Activated CD4-positive, alpha-beta T cell treated with anti-CD3 and anti-CD28 coated beads, Interleukin-2, amount 50 U/mL, for 48 hours (primary cell): ENCODE measurements at regions not wholly inside any gene's neighbourhood (a gene's known extent, or its start where the extent isn't known, plus 50 kb on each side); places are given as distances from the start of the nearest gene placed in this dataset.

ENCODE experiments used
- DNase-seq, 2 experiments: peaks; one replicate each; pipeline ENCODE4 v3.0.0-alpha.2; 2020

DNA sequence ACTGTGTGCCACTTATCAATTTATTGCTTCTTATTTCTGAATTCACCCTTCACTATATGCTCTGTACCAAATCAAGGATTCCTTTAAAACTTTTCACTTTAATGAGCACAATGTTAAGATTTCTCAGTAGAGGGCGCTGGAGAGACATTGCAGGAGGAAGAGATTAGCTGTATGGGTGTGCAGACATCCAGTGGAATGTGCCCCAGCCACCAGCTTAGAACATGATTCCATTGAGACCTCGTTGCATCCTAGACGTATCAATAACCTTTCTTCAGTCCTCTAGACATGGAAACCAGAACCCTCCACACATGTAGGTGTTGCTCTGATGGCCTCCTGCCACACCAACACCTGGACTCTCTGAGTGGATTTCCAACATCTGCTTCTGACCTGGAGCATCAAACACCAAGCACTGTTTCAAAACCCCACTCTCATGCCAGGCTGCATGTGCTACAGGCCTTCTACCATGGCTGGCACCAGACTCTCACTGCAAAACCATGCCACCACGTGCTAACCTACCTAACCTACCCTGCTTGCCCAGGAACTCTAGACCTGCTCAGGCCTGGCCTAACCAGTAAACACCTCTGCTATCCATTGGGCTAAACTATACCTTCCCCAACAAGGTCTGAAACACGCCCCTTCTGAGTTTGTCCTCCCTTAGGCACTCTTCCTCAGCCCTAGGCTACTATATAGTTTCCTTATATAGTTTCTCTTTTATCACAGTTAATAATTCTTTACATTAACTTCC lies 633.2 kb upstream of the PKDCC start:
- DNase-seq: no peak

- no peak for DNase-seq
Measured at GRCh38 chr2:41417511-41417910, 630.3 kb upstream of the PKDCC start.

DNA sequence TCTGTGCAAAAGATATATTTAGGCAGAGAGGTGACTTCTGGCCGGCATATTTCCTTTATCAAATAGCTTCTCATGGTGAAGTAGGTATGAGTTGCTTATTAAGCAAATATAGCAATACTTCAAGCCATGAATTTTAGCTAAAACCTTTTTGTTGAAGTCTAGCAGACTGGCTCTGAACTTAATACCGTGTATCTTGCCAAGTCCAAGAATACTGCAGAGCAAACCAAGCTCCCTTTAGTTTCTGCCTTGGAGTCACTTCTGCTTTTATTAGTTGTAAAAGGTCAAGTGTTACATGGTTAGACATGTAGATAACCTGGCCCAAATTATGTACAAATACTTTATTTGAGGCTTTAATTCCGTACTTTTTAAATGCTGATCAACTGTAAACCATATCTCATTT lies 627.6 kb upstream of the PKDCC start:
- no peak for DNase-seq

DNA sequence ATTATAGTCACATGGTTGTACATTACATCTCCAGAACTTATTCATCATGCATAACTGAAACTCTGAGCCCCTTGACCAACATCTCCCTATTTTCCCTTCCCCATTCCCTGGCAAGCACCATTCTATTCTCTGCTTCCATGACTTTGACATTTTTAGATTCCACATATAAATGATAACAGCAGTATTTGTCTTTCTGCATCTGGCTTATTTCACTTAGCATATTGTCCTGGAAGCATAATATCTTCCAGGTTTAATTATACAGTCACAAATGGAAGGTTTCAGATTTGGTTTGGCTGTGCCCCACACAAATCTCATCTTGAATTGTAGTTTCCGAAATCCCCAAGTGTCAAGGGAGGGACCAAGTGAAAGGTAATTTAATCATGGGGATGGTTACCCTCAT lies 626.9 kb upstream of the PKDCC start:
- DNase-seq: no peak

GRCh38 chr2:41431756-41432155 lies 616.1 kb upstream of the PKDCC start:
- DNase-seq: no peak

DNA sequence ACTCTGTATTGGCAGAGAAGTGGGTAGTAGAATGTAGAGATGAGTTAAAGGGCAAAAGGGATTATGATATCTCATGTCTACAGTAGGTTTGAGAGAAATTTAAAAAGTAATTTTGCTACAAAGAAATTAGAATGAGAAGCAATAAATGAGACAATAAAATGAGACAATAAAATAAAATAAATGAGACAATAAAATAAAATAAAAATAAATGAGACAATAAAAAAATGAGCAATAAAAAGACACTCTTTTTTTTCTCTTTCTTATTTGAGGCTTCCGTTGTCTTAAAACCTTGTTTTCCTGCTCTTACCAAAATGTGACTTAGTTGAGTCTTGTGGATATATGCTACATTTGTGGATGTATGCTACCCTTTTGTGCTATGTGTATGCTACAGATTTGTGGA lies 615.4 kb upstream of the PKDCC start:
- DNase-seq: no peak

DNA sequence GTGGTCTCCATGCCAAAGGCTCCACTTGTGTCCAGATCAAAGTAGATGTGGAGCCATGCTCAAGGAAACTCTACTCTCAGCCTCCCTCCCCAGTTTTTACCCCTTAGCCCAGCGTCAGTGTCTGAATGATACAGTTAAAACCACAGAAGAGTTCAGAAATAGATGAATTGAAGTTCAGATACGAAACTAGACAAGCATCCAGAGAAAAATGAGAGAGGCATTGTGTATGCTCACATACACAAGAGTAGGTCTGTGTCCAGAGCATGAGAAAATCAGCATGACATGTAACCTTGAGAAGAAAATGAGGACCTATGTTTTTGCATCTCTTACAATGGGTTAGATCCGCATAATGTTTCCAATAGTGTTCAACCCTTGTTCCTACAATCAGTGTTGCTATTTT lies 612.8 kb upstream of the PKDCC start:
- no peak for DNase-seq

DNA sequence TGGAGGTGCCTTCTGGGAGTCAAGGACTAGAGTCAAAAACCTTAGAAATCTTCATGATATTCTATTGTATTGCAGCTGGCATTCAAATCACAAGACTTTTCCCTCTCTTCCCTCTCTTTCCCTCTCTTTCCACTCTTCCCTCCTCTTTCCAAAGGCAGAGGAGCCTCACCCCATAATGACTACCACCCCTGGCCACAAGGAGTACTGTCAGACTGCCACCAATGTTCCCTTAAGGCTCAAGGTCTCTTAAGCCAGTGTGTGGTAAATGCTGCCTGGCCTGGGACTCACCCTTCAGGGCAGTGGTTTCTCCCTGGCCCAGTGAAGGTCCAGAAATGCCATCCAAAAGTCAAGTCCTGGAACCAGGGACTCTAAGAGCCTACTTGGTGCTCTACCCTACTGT lies 605.9 kb upstream of the PKDCC start:
- DNase-seq: no peak

DNA sequence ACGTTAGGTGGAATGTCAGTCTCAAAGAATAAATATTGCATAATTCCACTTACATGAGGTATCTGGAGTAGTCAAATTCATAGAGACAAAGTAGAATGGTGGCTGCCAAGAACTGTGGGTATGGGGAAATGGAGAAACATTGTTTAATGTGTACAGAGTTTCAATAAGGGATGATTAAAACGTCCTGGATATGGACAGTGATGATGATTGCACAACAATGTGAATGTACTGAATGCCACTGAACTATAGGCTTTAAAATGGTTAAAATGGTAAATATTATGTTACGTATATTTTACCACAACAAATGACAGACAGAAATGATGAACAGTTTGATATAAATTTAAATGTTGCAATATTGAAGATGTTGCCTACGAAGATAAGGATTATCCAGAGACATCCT lies 602.0 kb upstream of the PKDCC start:
- DNase-seq: no peak

GRCh38 chr2:41446266-41446665 lies 601.6 kb upstream of the PKDCC start:
- no peak for DNase-seq

DNA sequence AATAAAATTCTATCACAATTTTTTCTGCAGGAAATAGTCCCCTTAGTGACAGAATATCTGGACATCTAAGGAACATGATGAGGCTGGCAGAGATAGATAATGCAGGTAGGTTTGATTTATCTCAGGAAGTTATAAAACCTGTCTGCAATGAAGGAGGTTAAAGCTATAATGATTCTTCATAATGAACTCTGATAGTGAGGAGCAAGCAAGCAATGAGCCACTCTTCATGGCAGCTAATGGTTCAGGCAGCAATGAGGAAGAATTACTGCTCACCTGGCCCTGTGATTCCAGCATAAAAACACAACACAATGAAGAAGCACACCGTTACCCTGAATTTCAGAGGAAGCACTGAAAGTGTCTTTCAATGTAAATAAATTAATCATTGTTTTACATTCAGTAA lies 599.6 kb upstream of the PKDCC start:
- DNase-seq: no peak

DNA sequence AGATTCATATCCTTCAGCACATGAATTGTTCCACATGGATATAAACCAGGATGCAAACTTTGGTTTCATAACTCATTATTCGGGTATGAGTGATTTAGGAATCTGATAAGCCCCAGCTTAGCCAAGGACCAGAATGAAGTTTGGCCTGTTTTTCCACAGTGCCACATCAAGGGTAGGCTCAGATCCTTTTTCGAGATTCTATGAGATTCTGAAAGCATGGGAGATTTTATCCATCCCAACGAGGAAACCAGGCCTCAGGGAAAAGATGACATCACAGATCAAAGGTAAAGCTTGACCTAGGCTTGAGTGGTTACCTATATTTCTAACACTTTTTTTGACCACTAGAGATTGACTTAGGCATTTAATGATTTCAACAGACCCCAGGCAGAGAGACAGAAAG lies 590.8 kb upstream of the PKDCC start:
- no peak for DNase-seq

DNA sequence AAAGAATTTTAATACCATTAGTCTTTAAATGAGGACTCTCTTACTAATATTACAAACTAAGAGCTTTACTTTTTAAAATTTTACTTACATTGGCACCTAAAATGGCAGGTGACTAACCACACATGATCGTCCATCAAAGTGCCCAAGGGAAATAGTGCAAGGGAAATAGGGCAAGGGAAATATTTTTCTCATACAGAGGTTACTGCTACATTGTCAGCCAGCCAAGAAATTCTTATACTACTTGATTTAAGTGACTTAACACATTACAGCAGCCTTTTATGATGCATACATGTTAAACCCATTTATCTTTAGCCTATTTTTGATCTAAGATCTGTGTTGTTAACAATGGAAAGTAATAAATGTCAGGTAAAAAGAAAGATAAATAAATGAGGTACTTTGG lies 587.2 kb upstream of the PKDCC start:
- no peak for DNase-seq

DNA sequence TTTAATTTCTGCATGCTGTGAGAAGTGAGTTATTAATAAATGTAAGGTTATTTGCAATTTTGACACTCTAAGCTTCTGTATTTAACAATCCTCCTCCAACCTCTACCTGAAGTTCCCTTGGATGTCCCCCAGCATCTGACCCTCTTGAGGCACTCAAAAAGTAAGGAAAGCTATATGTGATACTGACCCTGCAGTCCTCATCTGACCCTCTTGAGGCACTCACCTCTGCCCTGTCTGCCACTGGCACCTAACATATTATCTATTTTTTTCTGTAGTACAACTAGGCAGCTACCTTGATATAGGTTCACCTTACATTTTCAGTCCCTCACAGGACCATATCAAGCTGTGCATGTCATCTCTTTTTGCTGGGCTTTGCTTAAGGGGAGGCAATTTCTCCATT lies 583.4 kb upstream of the PKDCC start:
- DNase-seq: no peak

DNA sequence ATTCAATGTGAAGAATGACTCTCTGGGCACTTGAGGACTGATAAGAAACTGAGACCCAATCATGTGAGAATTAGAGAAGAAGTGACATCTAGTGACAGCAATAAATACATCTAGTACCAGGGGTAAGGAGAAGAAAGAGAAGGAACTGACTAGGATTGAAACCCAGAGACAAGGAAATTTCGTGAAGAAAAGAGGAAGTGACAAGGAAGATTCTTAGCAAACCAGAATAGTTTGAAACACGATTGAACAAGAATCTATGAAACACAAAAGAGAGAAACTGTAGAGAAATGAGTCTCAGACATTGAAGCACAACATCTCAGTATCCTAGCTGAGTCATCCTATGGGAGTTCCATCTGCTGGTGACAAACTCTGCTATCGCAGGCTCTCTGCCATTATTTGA lies 571.9 kb upstream of the PKDCC start:
- DNase-seq: no peak

GRCh38 chr2:41482659-41483058 lies 565.2 kb upstream of the PKDCC start:
- no peak for DNase-seq

DNA sequence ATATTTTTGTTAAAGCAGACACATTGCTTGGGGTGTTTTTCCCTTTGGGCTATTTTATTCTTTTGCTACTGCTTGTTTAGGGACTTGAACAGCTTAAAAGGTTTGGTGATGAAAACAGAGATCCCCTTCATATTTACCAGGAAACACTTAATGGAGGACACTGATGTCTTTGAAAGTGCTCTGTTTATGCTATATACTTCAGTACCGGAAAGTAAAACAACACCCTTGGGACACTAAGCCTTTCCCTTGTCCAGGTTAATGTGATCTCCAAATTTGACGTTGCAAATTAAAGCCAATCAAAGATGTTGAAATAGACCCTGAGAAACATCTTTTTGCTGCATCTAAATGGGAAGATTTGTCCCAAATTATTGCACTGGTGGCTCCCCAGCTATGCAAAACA lies 564.6 kb upstream of the PKDCC start:
- DNase-seq: no peak

GRCh38 chr2:41483982-41484857 lies 563.6 kb upstream of the PKDCC start:
- no peak for DNase-seq

DNA sequence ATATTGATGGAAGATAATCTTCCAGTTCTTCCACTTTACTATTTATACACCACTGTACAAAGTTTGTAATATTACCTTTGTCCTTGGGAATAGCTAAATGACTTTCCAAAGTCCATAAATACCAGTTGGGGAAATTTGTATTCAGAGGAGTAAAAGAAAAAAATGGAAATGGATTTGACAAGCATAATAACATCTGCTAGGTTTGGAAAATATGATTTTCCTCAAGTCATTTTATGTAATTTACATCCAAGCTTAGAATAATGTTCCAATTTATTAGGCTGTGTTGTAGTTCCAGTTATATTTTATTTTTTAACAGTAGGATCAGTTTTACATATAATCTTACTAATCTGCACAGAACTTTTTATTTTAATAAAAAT lies 563.0 kb upstream of the PKDCC start:
- no peak for DNase-seq

- no peak for DNase-seq
Measured at GRCh38 chr2:41486948-41487347, 560.9 kb upstream of the PKDCC start.

GRCh38 chr2:41488888-41489287 lies 558.9 kb upstream of the PKDCC start:
- DNase-seq: no peak

DNA sequence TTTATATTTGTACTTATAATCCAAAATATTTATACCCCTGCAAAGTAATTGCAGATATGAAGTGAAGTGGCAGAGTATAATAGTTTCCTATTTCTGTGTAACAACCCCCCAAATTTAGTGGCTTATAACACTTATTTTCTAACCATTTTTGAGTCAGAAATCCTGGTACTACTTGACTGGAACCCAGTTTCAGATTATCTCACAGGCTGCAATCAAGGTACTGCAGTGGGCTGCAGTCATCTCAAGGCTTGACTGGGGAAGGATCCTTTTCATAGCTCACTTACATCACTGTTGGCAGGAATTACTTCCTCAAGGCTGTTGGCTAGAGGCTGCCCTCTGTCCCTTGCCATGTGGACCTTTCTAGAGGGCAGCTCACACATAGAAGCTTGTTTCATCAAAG lies 558.2 kb upstream of the PKDCC start:
- no peak for DNase-seq

DNA sequence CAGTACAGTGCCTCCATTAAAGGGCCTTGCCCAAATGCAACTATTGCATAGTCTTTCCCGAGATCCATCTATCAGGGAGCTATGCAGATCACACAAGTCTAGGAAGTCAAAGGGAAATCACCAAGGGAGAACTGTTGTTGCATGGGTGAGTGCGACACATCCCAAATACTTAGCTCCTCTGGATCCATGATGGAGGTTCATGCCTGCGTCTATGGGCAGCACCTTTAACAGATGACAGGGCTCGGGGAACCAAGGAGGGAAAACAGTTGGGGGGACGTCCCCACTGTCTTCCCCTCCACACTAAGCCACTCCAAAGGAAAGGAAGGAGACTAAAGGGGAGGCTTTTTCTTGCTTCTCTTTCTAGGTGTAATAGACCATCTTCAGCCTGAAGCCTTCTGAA lies 552.8 kb upstream of the PKDCC start:
- peak in 1 of 2 experiments; percentile 4 for DNase-seq

DNA sequence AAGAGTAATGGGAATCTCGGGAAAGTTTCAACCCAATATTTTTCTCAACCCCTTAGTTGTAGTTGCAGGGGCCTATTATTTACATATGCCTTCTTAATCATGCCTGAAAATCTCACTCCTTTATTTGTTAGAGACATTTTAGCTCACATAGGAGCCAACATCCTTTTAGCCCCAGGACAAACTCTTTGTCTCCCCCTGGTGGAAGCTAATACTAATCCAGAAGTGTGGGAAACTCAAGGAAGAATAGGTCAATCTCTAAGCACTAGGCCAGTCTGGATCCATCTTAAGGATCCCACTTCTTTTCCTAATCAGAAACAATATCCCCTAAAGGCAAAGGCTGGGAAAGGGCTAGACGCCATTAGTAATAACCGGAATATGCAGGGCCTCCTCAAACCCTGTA lies 550.9 kb upstream of the PKDCC start:
- no peak for DNase-seq

- DNase-seq: no peak
Measured at GRCh38 chr2:41498781-41499180, 549.0 kb upstream of the PKDCC start.
